GM23248 (cell line): ENCODE measurements at regions not wholly inside any gene's neighbourhood (a gene's known extent, or its start where the extent isn't known, plus 50 kb on each side); places are given as distances from the start of the nearest gene placed in this dataset.

Experiments used
- DNase-seq: peaks from one replicate; pipeline ENCODE4 v3.0.0-alpha.2; 2015
- H2AFZ ChIP-seq: fragments of 200-600 bp; sonication (generic); 2 replicates; pipeline ENCODE4 v1.6.1; 2016; ENCODE audit warnings: antibody characterized with exemption
- H3F3A ChIP-seq: fragments of 200-600 bp; sonication (generic); 2 replicates; pipeline ENCODE4 v1.6.1; 2016; ENCODE audit warnings: mild to moderate bottlenecking, antibody characterized with exemption, mixed run types; ENCODE audit not compliant: insufficient read depth
- H3K27ac ChIP-seq: fragments of 200-600 bp; sonication (generic); 2 replicates; pipeline ENCODE4 v1.5.1; 2016; ENCODE audit warnings: mild to moderate bottlenecking
- H3K27me3 ChIP-seq: fragments of 200-600 bp; sonication (generic); replicated peaks from 2 replicates; pipeline ENCODE4 v1.6.1; 2016; ENCODE audit warnings: mild to moderate bottlenecking; ENCODE audit not compliant: insufficient read depth
- H3K36me3 ChIP-seq: fragments of 200-600 bp; sonication (generic); 2 replicates; pipeline ENCODE4 v1.6.1; 2016; ENCODE audit warnings: low read depth, mild to moderate bottlenecking
- H3K4me1 ChIP-seq: fragments of 200-600 bp; sonication (generic); 2 replicates; pipeline ENCODE4 v1.6.1; 2016; ENCODE audit warnings: mild to moderate bottlenecking; ENCODE audit not compliant: insufficient read depth
- H3K4me2 ChIP-seq: fragments of 200-600 bp; sonication (generic); one replicate; pipeline ENCODE4 v1.6.1; 2016; ENCODE audit warnings: mild to moderate bottlenecking; ENCODE audit not compliant: unreplicated experiment
- H3K4me3 ChIP-seq: fragments of 200-600 bp; sonication (generic); 2 replicates; pipeline ENCODE4 v1.5.1; 2016; ENCODE audit warnings: mild to moderate bottlenecking
- H3K79me2 ChIP-seq: fragments of 200-600 bp; sonication (generic); 2 replicates; pipeline ENCODE4 v1.6.1; 2016; ENCODE audit warnings: mild to moderate bottlenecking; ENCODE audit not compliant: insufficient read depth
- H3K9ac ChIP-seq: fragments of 200-600 bp; sonication (generic); 2 replicates; pipeline ENCODE4 v1.6.1; 2016; ENCODE audit warnings: mild to moderate bottlenecking
- H3K9me2 ChIP-seq: fragments of 200-600 bp; sonication (generic); 2 replicates; pipeline ENCODE4 v1.6.1; 2016; ENCODE audit warnings: mixed run types, mild to moderate bottlenecking, moderate library complexity; ENCODE audit not compliant: insufficient read depth
- H3K9me3 ChIP-seq: fragments of 200-600 bp; sonication (generic); one replicate; pipeline ENCODE4 v1.6.1; 2017; ENCODE audit warnings: low read depth
- H4K20me1 ChIP-seq: fragments of 200-600 bp; sonication (generic); 2 replicates; pipeline ENCODE4 v1.6.0; 2016; ENCODE audit not compliant: insufficient read depth
- EZH2 ChIP-seq: fragments of 200-600 bp; sonication (generic); IDR thresholded peaks from 2 replicates; pipeline ENCODE4 v1.6.1; 2018; ENCODE audit warnings: antibody characterized with exemption, mild to moderate bottlenecking; ENCODE audit not compliant: insufficient read depth, poor library complexity, severe bottlenecking
- EZH2phosphoT487 ChIP-seq: fragments of 200-600 bp; sonication (generic); IDR thresholded peaks from 2 replicates; pipeline ENCODE4 v1.6.1; 2018; ENCODE audit warnings: antibody characterized with exemption, moderate library complexity, mild to moderate bottlenecking, low read depth; ENCODE audit not compliant: insufficient read depth
- WGBS, 2 experiments: methylation state at CpG; one replicate each; pipeline ENCODE4 v1.1.6; 2015 to 2017; ENCODE audit warnings: low lambda C conversion rate in 2 of 2, low coverage in 1 of 2; ENCODE audit errors: missing lambda C conversion rate in 2 of 2; 5-methylcytosine and 5-hydroxymethylcytosine counted together
- in situ Hi-C: fragments of 300-500 bp; cut with MboI; formaldehyde crosslinking; loops from 2 replicates; pipeline ENCODE4 v1.15.0; 2020

DNA sequence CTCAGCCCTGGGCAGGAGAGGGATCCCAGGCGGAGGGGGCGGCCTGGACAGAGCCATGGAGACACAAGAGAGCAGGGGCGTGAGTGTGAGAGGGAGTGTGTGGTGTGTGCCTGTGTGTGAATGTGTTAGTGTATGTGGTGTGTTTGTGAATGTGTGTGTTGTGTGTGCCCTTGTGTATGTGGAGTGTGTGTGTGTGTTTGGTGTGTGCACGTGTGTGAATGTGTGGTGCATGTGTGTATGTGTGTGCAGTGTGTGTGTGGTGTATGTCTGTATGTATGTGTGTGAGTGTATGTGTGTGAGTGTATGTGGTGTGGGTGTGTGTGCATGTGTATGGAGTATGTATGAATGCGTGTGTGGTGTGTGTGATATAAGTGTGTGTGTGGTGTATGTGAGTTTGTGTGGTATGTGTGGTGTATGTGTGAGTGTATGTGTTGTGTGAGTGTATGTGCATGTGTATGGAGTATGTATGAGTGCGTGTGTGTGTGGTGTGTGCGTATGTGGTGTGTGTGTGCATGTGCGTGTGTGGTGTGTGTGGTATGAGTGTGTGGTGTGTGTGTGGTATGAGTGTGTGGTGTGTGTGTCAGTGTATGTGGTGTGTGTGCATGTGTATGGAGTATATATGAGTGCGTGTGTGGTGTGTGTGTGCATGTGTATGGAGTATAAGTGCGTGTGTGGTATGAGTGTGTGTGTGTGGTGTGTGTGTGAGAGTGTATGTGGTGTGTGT is 175.2 kb upstream of the AFDN start:
- in situ Hi-C loops: no loop called here
- H4K20me1 ChIP-seq: no peaks in the 10 kb centered on the region
- H3K9ac ChIP-seq: no peak overlapping the region
- no peaks in the 10 kb centered on the region for H3K79me2 ChIP-seq
- no peak for DNase-seq
- H3K9me3 ChIP-seq: no peaks in the 10 kb centered on the region
- H3K4me2 ChIP-seq: no peak overlapping the region
- H3K27me3 ChIP-seq: no peaks in the 10 kb centered on the region
- H3K4me3 ChIP-seq: no peak overlapping the region
- WGBS, 2 experiments: 59 to 65% methylated on average over 10 of the region's 10 CpGs
- H3F3A ChIP-seq: no peaks in the 10 kb centered on the region
- H3K9me2 ChIP-seq: no peaks in the 10 kb centered on the region
- no peaks in the 10 kb centered on the region for H3K4me1 ChIP-seq
- no peak for TF ChIP-seq EZH2
- TF ChIP-seq EZH2phosphoT487: no peak
- no peaks in the 10 kb centered on the region for H3K36me3 ChIP-seq
- H2AFZ ChIP-seq: no peak overlapping the region
- H3K27ac ChIP-seq: no peak overlapping the region

DNA sequence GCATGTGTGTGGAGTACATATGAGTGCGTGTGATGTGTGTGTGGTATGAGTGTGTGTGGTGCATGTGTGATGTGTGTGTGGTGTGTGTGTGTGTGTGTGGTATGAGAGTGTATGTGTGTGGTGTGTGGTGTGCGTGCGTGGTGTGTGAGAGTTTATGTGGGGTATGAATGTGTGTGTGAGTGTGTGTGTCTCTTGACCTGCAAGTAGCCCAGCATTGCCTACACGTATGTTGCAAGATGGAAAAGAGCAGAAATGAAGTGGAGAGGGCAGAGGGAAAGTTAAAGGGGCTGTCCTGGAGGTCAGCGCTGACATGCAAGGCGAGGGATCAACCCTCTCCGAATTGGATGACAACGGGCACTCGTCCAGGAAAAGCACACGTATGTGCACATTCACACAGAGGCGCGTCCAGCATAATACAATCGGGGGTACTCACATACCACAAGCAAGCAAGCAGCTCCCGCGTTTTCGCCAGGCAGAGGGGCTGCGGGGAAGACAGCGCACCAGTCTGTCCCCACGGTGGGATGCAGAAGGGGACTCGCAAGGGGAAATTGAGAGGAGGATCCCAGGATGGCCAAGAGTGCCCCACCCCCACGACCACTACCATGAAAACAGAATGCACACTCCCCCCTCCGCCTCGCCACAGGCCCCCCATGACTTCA is 174.5 kb upstream of the AFDN start:
- H3K4me3 ChIP-seq: no peak overlapping the region
- H3K27ac ChIP-seq: no peak overlapping the region
- WGBS, 2 experiments: 77 to 78% methylated on average over 17 to 23 of the region's 23 CpGs
- H3K9me3 ChIP-seq: no peaks in the 10 kb centered on the region
- in situ Hi-C loops: no loop called here
- H3K9me2 ChIP-seq: no peaks in the 10 kb centered on the region
- H2AFZ ChIP-seq: no peak overlapping the region
- H3K27me3 ChIP-seq: no peaks in the 10 kb centered on the region
- H3K79me2 ChIP-seq: no peaks in the 10 kb centered on the region
- no peaks in the 10 kb centered on the region for H3F3A ChIP-seq
- DNase-seq: no peak
- H3K4me2 ChIP-seq: no peak overlapping the region
- no peaks in the 10 kb centered on the region for H3K4me1 ChIP-seq
- H3K9ac ChIP-seq: no peak overlapping the region
- H3K36me3 ChIP-seq: no peaks in the 10 kb centered on the region
- TF ChIP-seq EZH2phosphoT487 (no peak), EZH2 (no peak)
- H4K20me1 ChIP-seq: no peaks in the 10 kb centered on the region

DNA sequence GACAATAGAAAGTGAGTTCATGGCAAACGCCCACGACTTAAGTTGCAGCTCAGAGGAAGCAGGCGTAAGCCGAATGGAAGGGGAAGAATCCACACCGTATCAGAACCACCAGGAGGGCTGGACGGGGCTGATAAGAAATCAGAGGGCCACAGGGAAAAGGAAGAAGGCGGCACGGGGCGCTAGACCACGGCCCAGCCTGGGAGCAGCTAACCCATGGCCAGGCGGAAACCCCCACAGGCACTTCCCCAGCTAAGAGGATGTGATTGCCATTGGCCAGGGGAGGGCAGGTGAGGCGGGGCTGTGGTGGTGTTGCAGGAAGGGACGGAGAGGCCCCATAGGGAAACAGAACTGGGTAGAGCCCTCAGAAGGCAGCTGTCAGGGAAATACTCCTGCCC is 174.0 kb upstream of the AFDN start:
- 59% methylated on average over 13 of the region's 13 CpGs for WGBS, 2 experiments
- no peak for DNase-seq
- no peaks in the 10 kb centered on the region for H3K4me1 ChIP-seq

DNA sequence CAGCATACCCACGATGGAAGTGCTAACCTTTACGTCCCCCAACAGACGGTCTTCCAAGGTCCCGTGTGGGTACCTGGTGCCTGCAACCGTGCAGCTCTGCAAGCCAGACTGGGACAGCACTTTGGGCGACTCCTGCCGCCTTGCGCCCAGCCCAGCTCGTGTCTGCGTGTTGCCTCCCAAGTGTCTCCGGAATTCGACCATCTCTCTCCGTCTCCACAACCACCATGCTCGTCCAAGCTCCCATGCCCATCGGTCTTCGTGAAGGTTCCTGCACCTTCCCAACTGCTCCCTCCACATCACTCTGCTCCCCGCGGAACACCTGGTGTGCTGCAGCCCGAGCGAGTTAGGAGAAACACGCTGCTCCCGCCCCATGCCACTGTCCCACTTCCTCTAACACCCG is 173.2 kb upstream of the AFDN start:
- Histone ChIP-seq H3K36me3 (no peaks in the 10 kb centered on the region), H3K27ac (no peak overlapping the region), H3K4me3 (no peak overlapping the region), H2AFZ (no peak overlapping the region), H3K9me2 (no peaks in the 10 kb centered on the region), H4K20me1 (no peaks in the 10 kb centered on the region), H3K9ac (no peak overlapping the region), H3K4me2 (no peak overlapping the region), H3F3A (no peaks in the 10 kb centered on the region), H3K27me3 (no peaks in the 10 kb centered on the region), H3K4me1 (no peaks in the 10 kb centered on the region), H3K79me2 (no peaks in the 10 kb centered on the region), H3K9me3 (no peaks in the 10 kb centered on the region)
- no peak for TF ChIP-seq EZH2phosphoT487
- no peak for TF ChIP-seq EZH2
- in situ Hi-C loops: no loop called here
- DNase-seq: no peak
- 64 to 66% methylated on average over 23 of the region's 23 CpGs for WGBS, 2 experiments

More for the DNA sequence above, 174.0 kb upstream of the AFDN start:
- no peaks in the 10 kb centered on the region for H3K9me3 ChIP-seq
- H3K4me2 ChIP-seq: no peak overlapping the region
- H3F3A ChIP-seq: no peaks in the 10 kb centered on the region
- H2AFZ ChIP-seq: no peak overlapping the region
- H4K20me1 ChIP-seq: no peaks in the 10 kb centered on the region
- H3K9me2 ChIP-seq: no peaks in the 10 kb centered on the region
- H3K4me3 ChIP-seq: no peak overlapping the region
- no peaks in the 10 kb centered on the region for H3K36me3 ChIP-seq
- in situ Hi-C loops: no loop called here
- H3K9ac ChIP-seq: no peak overlapping the region
- TF ChIP-seq EZH2phosphoT487: no peak
- no peak for TF ChIP-seq EZH2
- no peaks in the 10 kb centered on the region for H3K79me2 ChIP-seq
- no peaks in the 10 kb centered on the region for H3K27me3 ChIP-seq
- H3K27ac ChIP-seq: no peak overlapping the region
